ENCODE measurements at regions not wholly inside any gene's neighbourhood (a gene's known extent, or its start where the extent isn't known, plus 50 kb on each side); places are given as distances from the start of the nearest gene placed in this dataset.
"Not testable (repeated sequence)": the region's sequence is repeated elsewhere in the genome, so short reads cannot be mapped to it uniquely, and the experiment has no call there.

- Histone ChIP-seq H3K27me3 (ENCODE audit: control insufficient read depth, insufficient read depth, low read length, poor library complexity, severe bottlenecking) (no peaks in the 10 kb centered on the region), H3K4me3 (ENCODE audit: insufficient read depth, low read depth, low read length) (no peak overlapping the region), H3K27ac (ENCODE audit: insufficient read depth, low read depth, low read length, poor library complexity, severe bottlenecking) (no peak overlapping the region), H3K4me1 (ENCODE audit: control insufficient read depth, insufficient read depth, low read length) (no peaks in the 10 kb centered on the region), H3K9me3 (ENCODE audit: control insufficient read depth, low read length) (no peaks in the 10 kb centered on the region), H3K36me3 (ENCODE audit: control insufficient read depth, insufficient read depth, low read length) (no peaks in the 10 kb centered on the region)
- 94% methylated on average over 4 of the region's 4 CpGs for WGBS, 2 experiments
Observed at GRCh38 chr13:86601351-86601750, 802.1 kb upstream of the SLITRK6 start.

DNA sequence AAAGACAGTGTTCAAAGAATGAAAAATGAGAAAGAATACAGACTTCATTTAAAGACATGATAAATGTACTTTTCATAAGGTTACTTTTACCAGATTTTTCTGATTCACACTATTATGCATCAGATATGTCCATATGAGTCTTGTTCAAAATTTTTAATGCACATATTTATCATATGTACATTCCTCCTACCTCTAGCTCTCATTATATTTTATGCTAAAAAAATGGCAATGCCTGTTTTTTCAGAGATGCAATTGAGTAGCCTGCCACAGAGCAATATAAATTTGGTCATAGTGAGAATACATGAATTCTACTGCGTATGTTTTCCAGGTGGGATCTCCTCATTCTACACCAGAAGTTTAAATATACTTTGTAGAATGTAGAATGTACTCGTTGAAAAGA lies 807.0 kb upstream of the SLITRK6 start:
- Histone ChIP-seq H3K9me3 (ENCODE audit: control insufficient read depth, low read length) (no peaks in the 10 kb centered on the region), H3K36me3 (ENCODE audit: control insufficient read depth, insufficient read depth, low read length) (no peaks in the 10 kb centered on the region), H3K4me3 (ENCODE audit: insufficient read depth, low read depth, low read length) (no peak overlapping the region), H3K27me3 (ENCODE audit: control insufficient read depth, insufficient read depth, low read length, poor library complexity, severe bottlenecking) (no peaks in the 10 kb centered on the region), H3K27ac (ENCODE audit: insufficient read depth, low read depth, low read length, poor library complexity, severe bottlenecking) (no peak overlapping the region), H3K4me1 (ENCODE audit: control insufficient read depth, insufficient read depth, low read length) (no peaks in the 10 kb centered on the region)
- 100% methylated on average over 1 of the region's 2 CpGs; no CpG with 5 or more reads in 1 of the 2 experiments for WGBS, 2 experiments

- WGBS, 2 experiments, result 76% methylated on average over 2 of the region's 2 CpGs; no CpG with 5 or more reads in 1 of the 2 experiments
- Histone ChIP-seq H3K36me3 (ENCODE audit: control insufficient read depth, insufficient read depth, low read length) (no peaks in the 10 kb centered on the region), H3K4me1 (ENCODE audit: control insufficient read depth, insufficient read depth, low read length) (no peaks in the 10 kb centered on the region), H3K27ac (ENCODE audit: insufficient read depth, low read depth, low read length, poor library complexity, severe bottlenecking) (no peak overlapping the region), H3K27me3 (ENCODE audit: control insufficient read depth, insufficient read depth, low read length, poor library complexity, severe bottlenecking) (no peaks in the 10 kb centered on the region), H3K4me3 (ENCODE audit: insufficient read depth, low read depth, low read length) (no peak overlapping the region), H3K9me3 (ENCODE audit: control insufficient read depth, low read length) (no peaks in the 10 kb centered on the region)
Observed at GRCh38 chr13:86608701-86609100, 809.5 kb upstream of the SLITRK6 start.

DNA sequence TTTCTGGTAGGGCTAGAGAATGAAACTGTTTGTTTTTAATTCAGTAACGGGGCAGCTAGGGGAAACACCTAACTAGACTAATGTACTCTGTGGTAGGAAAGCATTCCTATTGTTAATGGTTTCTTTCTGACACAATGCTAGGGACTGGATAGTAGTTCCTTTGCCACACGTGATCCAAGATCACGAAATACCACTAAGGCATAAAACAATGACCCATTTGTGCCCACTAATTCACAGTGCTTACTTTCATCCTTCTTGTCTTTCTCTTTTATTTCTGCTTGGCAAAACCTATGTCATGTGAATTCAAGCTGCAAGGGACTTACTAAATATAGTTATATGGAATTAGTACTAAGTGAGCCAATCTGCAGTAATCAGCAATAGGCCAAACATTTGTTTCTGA lies 834.1 kb upstream of the SLITRK6 start:
- 87 to 96% methylated on average over 3 of the region's 3 CpGs for WGBS, 2 experiments
- no peaks in the 10 kb centered on the region for H3K9me3 ChIP-seq (ENCODE audit: control insufficient read depth, low read length)
- no peaks in the 10 kb centered on the region for H3K36me3 ChIP-seq (ENCODE audit: control insufficient read depth, insufficient read depth, low read length)
- no peak overlapping the region for H3K27ac ChIP-seq (ENCODE audit: insufficient read depth, low read depth, low read length, poor library complexity, severe bottlenecking)
- H3K4me3 ChIP-seq (ENCODE audit: insufficient read depth, low read depth, low read length), result no peak overlapping the region
- H3K4me1 ChIP-seq (ENCODE audit: control insufficient read depth, insufficient read depth, low read length), result no peaks in the 10 kb centered on the region
- H3K27me3 ChIP-seq (ENCODE audit: control insufficient read depth, insufficient read depth, low read length, poor library complexity, severe bottlenecking), result no peaks in the 10 kb centered on the region

DNA sequence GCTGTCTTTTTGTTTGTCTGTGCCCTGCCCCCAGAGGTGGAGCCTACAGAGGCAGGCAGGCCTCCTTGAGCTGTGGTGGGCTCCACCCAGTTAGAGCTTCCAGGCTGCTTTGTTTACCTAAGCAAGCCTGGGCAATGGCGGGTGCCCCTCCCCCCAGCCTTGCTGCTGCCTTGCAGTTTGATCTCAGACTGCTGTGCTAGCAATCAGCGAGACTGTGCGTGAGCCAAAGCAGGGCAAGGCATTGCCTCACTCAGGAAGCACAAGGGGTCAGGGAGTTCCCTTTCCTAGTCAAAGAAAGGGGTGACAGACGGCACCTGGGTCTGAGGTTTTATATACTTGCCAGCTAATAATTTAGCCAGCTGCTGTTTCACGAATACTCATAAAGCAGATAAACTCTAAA lies 852.0 kb upstream of the SLITRK6 start:
- WGBS, 2 experiments, result 78 to 82% methylated on average over 5 of the region's 5 CpGs
- H3K27me3 ChIP-seq (ENCODE audit: control insufficient read depth, insufficient read depth, low read length, poor library complexity, severe bottlenecking); H3K9me3 ChIP-seq (ENCODE audit: control insufficient read depth, low read length); H3K4me3 ChIP-seq (ENCODE audit: insufficient read depth, low read depth, low read length); H3K27ac ChIP-seq (ENCODE audit: insufficient read depth, low read depth, low read length, poor library complexity, severe bottlenecking); H3K4me1 ChIP-seq (ENCODE audit: control insufficient read depth, insufficient read depth, low read length); H3K36me3 ChIP-seq (ENCODE audit: control insufficient read depth, insufficient read depth, low read length): not testable (repeated sequence)

DNA sequence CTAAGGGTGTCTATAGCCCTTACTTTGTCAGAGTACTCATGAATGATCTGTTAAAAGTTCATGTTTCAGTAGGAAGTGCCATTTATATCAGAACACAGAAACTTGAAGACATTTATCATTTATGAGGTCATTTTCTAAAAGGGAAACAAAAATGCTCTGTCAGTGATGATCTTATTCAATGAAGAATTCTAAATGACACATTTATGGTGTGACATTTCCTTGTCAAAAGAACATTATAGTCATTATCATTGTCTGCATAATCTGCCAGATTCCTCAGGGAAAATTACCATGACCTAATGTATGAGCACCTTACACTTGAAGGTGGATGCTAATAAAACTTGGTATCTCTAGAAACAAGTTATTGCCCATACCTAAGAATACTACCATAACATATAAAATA lies 853.8 kb upstream of the SLITRK6 start:
- Histone ChIP-seq H3K4me3 (ENCODE audit: insufficient read depth, low read depth, low read length) (no peak overlapping the region), H3K4me1 (ENCODE audit: control insufficient read depth, insufficient read depth, low read length) (no peaks in the 10 kb centered on the region), H3K9me3 (ENCODE audit: control insufficient read depth, low read length) (no peaks in the 10 kb centered on the region), H3K27me3 (ENCODE audit: control insufficient read depth, insufficient read depth, low read length, poor library complexity, severe bottlenecking) (no peaks in the 10 kb centered on the region), H3K27ac (ENCODE audit: insufficient read depth, low read depth, low read length, poor library complexity, severe bottlenecking) (no peak overlapping the region), H3K36me3 (ENCODE audit: control insufficient read depth, insufficient read depth, low read length) (no peaks in the 10 kb centered on the region)

GRCh38 chr13:86655561-86655960 lies 856.3 kb upstream of the SLITRK6 start:
- Histone ChIP-seq H3K27ac (ENCODE audit: insufficient read depth, low read depth, low read length, poor library complexity, severe bottlenecking) (no peak overlapping the region), H3K4me3 (ENCODE audit: insufficient read depth, low read depth, low read length) (no peak overlapping the region), H3K36me3 (ENCODE audit: control insufficient read depth, insufficient read depth, low read length) (no peaks in the 10 kb centered on the region), H3K27me3 (ENCODE audit: control insufficient read depth, insufficient read depth, low read length, poor library complexity, severe bottlenecking) (no peaks in the 10 kb centered on the region), H3K4me1 (ENCODE audit: control insufficient read depth, insufficient read depth, low read length) (no peaks in the 10 kb centered on the region), H3K9me3 (ENCODE audit: control insufficient read depth, low read length) (no peaks in the 10 kb centered on the region)
- 94 to 100% methylated on average over 3 of the region's 3 CpGs for WGBS, 2 experiments

DNA sequence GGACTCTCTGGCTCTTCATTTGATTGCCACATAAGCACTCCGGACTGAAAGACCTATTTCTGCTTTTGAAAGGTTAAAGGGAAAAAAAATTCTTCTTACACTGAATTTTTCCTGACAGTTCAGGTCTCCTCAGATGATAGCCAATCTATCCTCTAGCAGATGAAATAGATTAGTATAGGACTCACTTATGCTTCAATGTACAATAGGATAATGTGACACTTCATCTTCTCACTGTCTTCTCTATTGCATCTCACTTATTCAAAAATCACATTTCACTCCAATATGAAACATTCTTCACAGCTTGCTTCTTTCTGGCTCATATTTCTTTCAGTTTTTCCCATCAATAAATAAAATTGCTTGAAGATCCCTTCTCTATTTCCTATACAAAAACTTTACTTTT lies 860.9 kb upstream of the SLITRK6 start:
- no peak overlapping the region for H3K4me3 ChIP-seq (ENCODE audit: insufficient read depth, low read depth, low read length)
- H3K27ac ChIP-seq (ENCODE audit: insufficient read depth, low read depth, low read length, poor library complexity, severe bottlenecking), result no peak overlapping the region
- no peaks in the 10 kb centered on the region for H3K36me3 ChIP-seq (ENCODE audit: control insufficient read depth, insufficient read depth, low read length)
- no peaks in the 10 kb centered on the region for H3K9me3 ChIP-seq (ENCODE audit: control insufficient read depth, low read length)
- no peaks in the 10 kb centered on the region for H3K4me1 ChIP-seq (ENCODE audit: control insufficient read depth, insufficient read depth, low read length)
- no peaks in the 10 kb centered on the region for H3K27me3 ChIP-seq (ENCODE audit: control insufficient read depth, insufficient read depth, low read length, poor library complexity, severe bottlenecking)
- WGBS, 2 experiments, result 89% methylated on average over 1 of the region's 1 CpG; no CpG with 5 or more reads in 1 of the 2 experiments

DNA sequence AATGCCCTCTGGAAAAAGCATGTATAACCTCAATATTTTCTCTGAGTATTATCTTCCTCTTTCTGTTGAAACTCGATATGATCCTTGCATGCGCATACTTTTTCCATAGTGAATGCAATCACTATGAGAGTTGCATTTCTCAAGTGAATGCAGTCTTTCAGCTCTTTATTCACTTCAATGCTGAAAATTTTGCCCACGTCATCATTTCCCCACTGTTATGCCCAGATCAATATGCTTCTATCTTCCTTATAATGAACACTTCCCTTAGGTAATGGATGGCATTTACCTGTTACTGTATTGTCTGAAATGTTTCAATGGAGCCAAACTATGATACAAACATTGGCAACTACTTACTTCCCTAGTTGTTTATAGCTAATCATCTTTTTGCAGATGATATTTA lies 866.6 kb upstream of the SLITRK6 start:
- WGBS, 2 experiments, result 83 to 94% methylated on average over 3 of the region's 3 CpGs
- Histone ChIP-seq H3K9me3 (ENCODE audit: control insufficient read depth, low read length) (no peaks in the 10 kb centered on the region), H3K36me3 (ENCODE audit: control insufficient read depth, insufficient read depth, low read length) (no peaks in the 10 kb centered on the region), H3K4me1 (ENCODE audit: control insufficient read depth, insufficient read depth, low read length) (no peaks in the 10 kb centered on the region), H3K27me3 (ENCODE audit: control insufficient read depth, insufficient read depth, low read length, poor library complexity, severe bottlenecking) (no peaks in the 10 kb centered on the region), H3K27ac (ENCODE audit: insufficient read depth, low read depth, low read length, poor library complexity, severe bottlenecking) (no peak overlapping the region), H3K4me3 (ENCODE audit: insufficient read depth, low read depth, low read length) (no peak overlapping the region)

GRCh38 chr13:86673931-86674431 lies 874.8 kb upstream of the SLITRK6 start:
- H3K9me3 ChIP-seq (ENCODE audit: control insufficient read depth, low read length), result no peaks in the 10 kb centered on the region

DNA sequence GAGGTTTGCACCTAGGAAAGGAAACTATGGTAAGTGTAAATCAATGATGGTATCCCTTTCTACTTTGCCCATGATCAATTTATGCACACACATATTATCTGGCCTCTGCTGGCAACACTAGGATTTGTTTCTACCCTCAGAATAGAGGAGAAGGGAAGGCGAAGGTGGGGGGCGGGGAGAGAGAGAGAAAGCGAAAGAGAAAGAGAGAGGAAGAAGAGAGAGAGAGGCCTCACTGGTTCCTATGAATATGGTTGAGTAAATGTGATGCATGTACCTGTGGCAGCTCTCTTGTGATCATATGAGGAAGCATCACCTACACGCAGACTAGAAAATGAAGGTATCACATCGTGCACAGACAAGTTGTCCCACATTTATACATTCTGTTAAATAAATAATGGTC lies 882.0 kb upstream of the SLITRK6 start:
- Histone ChIP-seq H3K9me3 (ENCODE audit: control insufficient read depth, low read length) (no peaks in the 10 kb centered on the region), H3K27ac (ENCODE audit: insufficient read depth, low read depth, low read length, poor library complexity, severe bottlenecking) (no peak overlapping the region), H3K36me3 (ENCODE audit: control insufficient read depth, insufficient read depth, low read length) (no peaks in the 10 kb centered on the region), H3K4me3 (ENCODE audit: insufficient read depth, low read depth, low read length) (no peak overlapping the region), H3K4me1 (ENCODE audit: control insufficient read depth, insufficient read depth, low read length) (no peaks in the 10 kb centered on the region), H3K27me3 (ENCODE audit: control insufficient read depth, insufficient read depth, low read length, poor library complexity, severe bottlenecking) (no peaks in the 10 kb centered on the region)
- WGBS, 2 experiments, result 71 to 94% methylated on average over 3 to 4 of the region's 5 CpGs

More at GRCh38 chr13:86673931-86674431, 874.8 kb upstream of the SLITRK6 start:
- H3K36me3 ChIP-seq (ENCODE audit: control insufficient read depth, insufficient read depth, low read length), result no peaks in the 10 kb centered on the region
- no peaks in the 10 kb centered on the region for H3K4me1 ChIP-seq (ENCODE audit: control insufficient read depth, insufficient read depth, low read length)
- H3K27me3 ChIP-seq (ENCODE audit: control insufficient read depth, insufficient read depth, low read length, poor library complexity, severe bottlenecking), result no peaks in the 10 kb centered on the region
- H3K4me3 ChIP-seq (ENCODE audit: insufficient read depth, low read depth, low read length), result no peak overlapping the region
- no peak overlapping the region for H3K27ac ChIP-seq (ENCODE audit: insufficient read depth, low read depth, low read length, poor library complexity, severe bottlenecking)

Data from ectodermal cell (in vitro differentiated cells).